ENCODE measurements at regions not wholly inside any gene's neighbourhood (a gene's known extent, or its start where the extent isn't known, plus 50 kb on each side); places are given as distances from the start of the nearest gene placed in this dataset.

- DNase-seq (ENCODE audit: low spot score): no peak
- 81% methylated on average over 3 of the region's 3 CpGs for WGBS
- H3K9ac ChIP-seq (ENCODE audit: low read depth in 1 of 2, low read length in 2 of 2): no peak overlapping the region
- H3K4me1 ChIP-seq (ENCODE audit: control insufficient read depth in 4 of 4, insufficient read depth in 4 of 4, low read length in 3 of 4): peaks cover 0 to 27% (median 23%) of the 10 kb centered on the region in 4 donors
- H3K27me3 ChIP-seq (ENCODE audit: control insufficient read depth in 4 of 4, insufficient read depth in 4 of 4, low read length in 3 of 4): no peaks in the 10 kb centered on the region
- H3K4me3 ChIP-seq (ENCODE audit: low read depth in 1 of 3, low read length in 3 of 3): no peak overlapping the region
- H3K9me3 ChIP-seq (ENCODE audit: control insufficient read depth in 4 of 4, low read length in 3 of 4): no peaks in the 10 kb centered on the region
- H3K36me3 ChIP-seq (ENCODE audit: control insufficient read depth in 4 of 4, insufficient read depth in 3 of 4, low read depth in 1 of 4, low read length in 3 of 4): no peaks in the 10 kb centered on the region
- H3K27ac ChIP-seq (ENCODE audit: low read depth in 1 of 2, low read length in 2 of 2): no peak overlapping the region
- no peak for TF ChIP-seq JUND (IDR thresholded peaks at IDR 0.05)
- TF ChIP-seq, protein P1, sequence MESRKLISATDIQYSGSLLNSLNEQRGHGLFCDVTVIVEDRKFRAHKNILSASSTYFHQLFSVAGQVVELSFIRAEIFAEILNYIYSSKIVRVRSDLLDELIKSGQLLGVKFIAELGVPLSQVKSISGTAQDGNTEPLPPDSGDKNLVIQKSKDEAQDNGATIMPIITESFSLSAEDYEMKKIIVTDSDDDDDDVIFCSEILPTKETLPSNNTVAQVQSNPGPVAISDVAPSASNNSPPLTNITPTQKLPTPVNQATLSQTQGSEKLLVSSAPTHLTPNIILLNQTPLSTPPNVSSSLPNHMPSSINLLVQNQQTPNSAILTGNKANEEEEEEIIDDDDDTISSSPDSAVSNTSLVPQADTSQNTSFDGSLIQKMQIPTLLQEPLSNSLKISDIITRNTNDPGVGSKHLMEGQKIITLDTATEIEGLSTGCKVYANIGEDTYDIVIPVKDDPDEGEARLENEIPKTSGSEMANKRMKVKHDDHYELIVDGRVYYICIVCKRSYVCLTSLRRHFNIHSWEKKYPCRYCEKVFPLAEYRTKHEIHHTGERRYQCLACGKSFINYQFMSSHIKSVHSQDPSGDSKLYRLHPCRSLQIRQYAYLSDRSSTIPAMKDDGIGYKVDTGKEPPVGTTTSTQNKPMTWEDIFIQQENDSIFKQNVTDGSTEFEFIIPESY (IDR thresholded peaks at IDR 0.05): no peak
- TF ChIP-seq YY1 (IDR thresholded peaks at IDR 0.05): no peak
- TF ChIP-seq FOXA2 (IDR thresholded peaks at IDR 0.05): no peak
- TF ChIP-seq FOXA1 (IDR thresholded peaks at IDR 0.05): no peak
- no peak for TF ChIP-seq HNF4G (IDR thresholded peaks at IDR 0.05)
- no peak for TF ChIP-seq EGR1 (IDR thresholded peaks at IDR 0.05; ENCODE audit: low read depth in 2 of 2)
- TF ChIP-seq CTCF (IDR thresholded peaks at IDR 0.05; ENCODE audit: low read depth, low read length, missing input control): no peak
- TF ChIP-seq RXRA (IDR thresholded peaks at IDR 0.05): no peak
- no peak for TF ChIP-seq MAX (IDR thresholded peaks at IDR 0.05)
- no peak for TF ChIP-seq SP1 (IDR thresholded peaks at IDR 0.05)
- no peak for TF ChIP-seq REST (IDR thresholded peaks at IDR 0.05)
- TF ChIP-seq NR2F2 (IDR thresholded peaks at IDR 0.05): no peak
- no peak for TF ChIP-seq HNF4A (conservative IDR thresholded peaks at IDR 0.05)
- TF ChIP-seq TAF1 (conservative IDR thresholded peaks at IDR 0.05): no peak
- no peak for TF ChIP-seq ATF3 (IDR thresholded peaks at IDR 0.05)
Measured at GRCh38 chr12:111027431-111027830, 107.1 kb upstream of the MYL2 start.

DNA sequence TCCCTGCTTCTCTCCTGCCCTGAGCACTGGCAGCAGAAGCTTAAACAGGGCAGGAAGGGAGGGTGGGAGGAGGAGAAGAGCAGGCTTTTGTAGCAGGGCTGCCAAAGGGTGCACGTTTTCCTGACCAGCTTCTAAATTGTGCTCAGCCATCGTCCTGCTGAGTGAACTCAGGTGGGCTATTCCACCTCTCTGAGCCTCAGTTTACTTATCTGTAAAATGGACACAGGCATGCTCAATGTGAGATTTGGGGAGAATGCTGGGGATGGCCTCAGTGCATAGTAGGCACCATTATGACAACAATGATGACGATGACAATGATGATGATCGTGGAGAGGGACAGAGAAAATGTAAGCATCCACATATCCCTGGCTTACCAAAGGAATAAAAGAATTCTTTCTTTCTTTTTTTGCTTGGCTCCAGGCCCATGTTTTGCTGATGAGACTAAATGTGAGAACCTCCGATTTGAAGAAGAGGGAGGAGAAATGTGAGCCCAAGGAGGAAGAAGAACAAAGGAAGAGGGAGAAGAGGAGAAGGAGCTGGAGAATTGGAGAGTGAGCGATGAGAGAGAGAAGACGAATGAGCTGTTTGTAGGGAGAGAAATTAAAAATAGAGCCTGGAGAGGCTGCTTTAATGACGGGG lies 105.5 kb upstream of the MYL2 start:
- H3K4me1 ChIP-seq (ENCODE audit: control insufficient read depth in 4 of 4, insufficient read depth in 4 of 4, low read length in 3 of 4): peaks cover 0 to 20% (median 16%) of the 10 kb centered on the region in 4 donors
- TF ChIP-seq FOXA2 (IDR thresholded peaks at IDR 0.05): no peak
- no peak for TF ChIP-seq JUND (IDR thresholded peaks at IDR 0.05)
- no peak for TF ChIP-seq EGR1 (IDR thresholded peaks at IDR 0.05; ENCODE audit: low read depth in 2 of 2)
- TF ChIP-seq RXRA (IDR thresholded peaks at IDR 0.05): no peak
- no peak overlapping the region for H3K9ac ChIP-seq (ENCODE audit: low read depth in 1 of 2, low read length in 2 of 2)
- no peaks in the 10 kb centered on the region for H3K36me3 ChIP-seq (ENCODE audit: control insufficient read depth in 4 of 4, insufficient read depth in 3 of 4, low read depth in 1 of 4, low read length in 3 of 4)
- H3K27me3 ChIP-seq (ENCODE audit: control insufficient read depth in 4 of 4, insufficient read depth in 4 of 4, low read length in 3 of 4): no peaks in the 10 kb centered on the region
- no peaks in the 10 kb centered on the region for H3K9me3 ChIP-seq (ENCODE audit: control insufficient read depth in 4 of 4, low read length in 3 of 4)
- 69% methylated on average over 8 of the region's 8 CpGs for WGBS
- no peak for DNase-seq (ENCODE audit: low spot score)
- H3K4me3 ChIP-seq (ENCODE audit: low read depth in 1 of 3, low read length in 3 of 3): no peak overlapping the region
- H3K27ac ChIP-seq (ENCODE audit: low read depth in 1 of 2, low read length in 2 of 2): no peak overlapping the region
